ENCODE measurements at regions not wholly inside any gene's neighbourhood (a gene's known extent, or its start where the extent isn't known, plus 50 kb on each side); places are given as distances from the start of the nearest gene placed in this dataset.

GRCh38 chr1:80818211-80818610, 982.5 kb upstream of the ADGRL2 start:
- DNase-seq (no peak), ATAC-seq (ENCODE audit: low read depth) (no peak)
- Mint-ChIP-seq H3K4me3 (no peak overlapping the region), H3K4me1 (no peaks in the 10 kb centered on the region), H3K9me3 (no peaks in the 10 kb centered on the region), H3K27me3 (no peaks in the 10 kb centered on the region), H3K27ac (no peak overlapping the region), H3K36me3 (ENCODE audit: low read depth) (no peaks in the 10 kb centered on the region)
- intact Hi-C loops (cut with micrococcal nuclease) = no loop called here
- ChIA-PET CTCF (no interaction called here), POLR2A (no interaction called here)
- no peak for TF ChIP-seq CTCF (IDR thresholded peaks at IDR 0.05)

- Mint-ChIP-seq H3K36me3 (ENCODE audit: low read depth) (no peaks in the 10 kb centered on the region), H3K27me3 (no peaks in the 10 kb centered on the region), H3K27ac (no peak overlapping the region), H3K9me3 (no peaks in the 10 kb centered on the region), H3K4me1 (no peaks in the 10 kb centered on the region), H3K4me3 (no peak overlapping the region)
- no peak for ATAC-seq (ENCODE audit: low read depth)
- TF ChIP-seq CTCF (IDR thresholded peaks at IDR 0.05) = no peak
- ChIA-PET POLR2A (no interaction called here), CTCF (no interaction called here)
- no peak for DNase-seq
- intact Hi-C loops (cut with micrococcal nuclease) = no loop called here
Observed at GRCh38 chr1:80807981-80808380, 992.8 kb upstream of the ADGRL2 start.

- H3K27me3 Mint-ChIP-seq = no peaks in the 10 kb centered on the region
- H3K36me3 Mint-ChIP-seq (ENCODE audit: low read depth) = no peaks in the 10 kb centered on the region
- ATAC-seq (ENCODE audit: low read depth) (no peak), DNase-seq (no peak)
- H3K4me3 Mint-ChIP-seq = no peak overlapping the region
- peaks cover 2% of the 10 kb centered on the region for H3K9me3 Mint-ChIP-seq
- intact Hi-C loops (cut with micrococcal nuclease) = no loop called here
- CTCF ChIA-PET = no interaction called here
- no peak for TF ChIP-seq CTCF (IDR thresholded peaks at IDR 0.05)
- H3K4me1 Mint-ChIP-seq = no peaks in the 10 kb centered on the region
- POLR2A ChIA-PET = no interaction called here
- H3K27ac Mint-ChIP-seq = no peak overlapping the region
Observed at GRCh38 chr1:80806431-80806830, 994.3 kb upstream of the ADGRL2 start.

- intact Hi-C loops (cut with micrococcal nuclease) = no loop called here
- TF ChIP-seq CTCF (IDR thresholded peaks at IDR 0.05) = no peak
- ATAC-seq (ENCODE audit: low read depth) (no peak), DNase-seq (no peak)
- CTCF ChIA-PET = no interaction called here
- H3K27me3 Mint-ChIP-seq = no peaks in the 10 kb centered on the region
- peaks cover 2% of the 10 kb centered on the region for H3K9me3 Mint-ChIP-seq
- no peaks in the 10 kb centered on the region for H3K36me3 Mint-ChIP-seq (ENCODE audit: low read depth)
- H3K4me1 Mint-ChIP-seq = no peaks in the 10 kb centered on the region
- POLR2A ChIA-PET = no interaction called here
- H3K4me3 Mint-ChIP-seq = no peak overlapping the region
- no peak overlapping the region for H3K27ac Mint-ChIP-seq
Observed at GRCh38 chr1:80801695-80802094, 999.0 kb upstream of the ADGRL2 start.

- ATAC-seq (ENCODE audit: low read depth) = no peak
- CTCF ChIA-PET = interaction anchor here (1.3 kb wide), 1 partner anchor 9 kb away, joined by 3 read pairs; no protein-coding TSS in a partner anchor
- POLR2A ChIA-PET = no interaction called here
Observed at GRCh38 chr1:80799457-80799856, 1001.3 kb upstream of the ADGRL2 start.

More at GRCh38 chr1:80799457-80799856, 1001.3 kb upstream of the ADGRL2 start:
- H3K27ac Mint-ChIP-seq = no peak overlapping the region
- no peak for TF ChIP-seq CTCF (IDR thresholded peaks at IDR 0.05)
- H3K27me3 Mint-ChIP-seq = no peaks in the 10 kb centered on the region
- no peak for DNase-seq
- no peaks in the 10 kb centered on the region for H3K36me3 Mint-ChIP-seq (ENCODE audit: low read depth)
- no peaks in the 10 kb centered on the region for H3K4me1 Mint-ChIP-seq
- peaks cover 2% of the 10 kb centered on the region for H3K9me3 Mint-ChIP-seq
- intact Hi-C loops (cut with micrococcal nuclease) = no loop called here
- H3K4me3 Mint-ChIP-seq = no peak overlapping the region
